ENCODE measurements at regions not wholly inside any gene's neighbourhood (a gene's known extent, or its start where the extent isn't known, plus 50 kb on each side); places are given as distances from the start of the nearest gene placed in this dataset.

DNA sequence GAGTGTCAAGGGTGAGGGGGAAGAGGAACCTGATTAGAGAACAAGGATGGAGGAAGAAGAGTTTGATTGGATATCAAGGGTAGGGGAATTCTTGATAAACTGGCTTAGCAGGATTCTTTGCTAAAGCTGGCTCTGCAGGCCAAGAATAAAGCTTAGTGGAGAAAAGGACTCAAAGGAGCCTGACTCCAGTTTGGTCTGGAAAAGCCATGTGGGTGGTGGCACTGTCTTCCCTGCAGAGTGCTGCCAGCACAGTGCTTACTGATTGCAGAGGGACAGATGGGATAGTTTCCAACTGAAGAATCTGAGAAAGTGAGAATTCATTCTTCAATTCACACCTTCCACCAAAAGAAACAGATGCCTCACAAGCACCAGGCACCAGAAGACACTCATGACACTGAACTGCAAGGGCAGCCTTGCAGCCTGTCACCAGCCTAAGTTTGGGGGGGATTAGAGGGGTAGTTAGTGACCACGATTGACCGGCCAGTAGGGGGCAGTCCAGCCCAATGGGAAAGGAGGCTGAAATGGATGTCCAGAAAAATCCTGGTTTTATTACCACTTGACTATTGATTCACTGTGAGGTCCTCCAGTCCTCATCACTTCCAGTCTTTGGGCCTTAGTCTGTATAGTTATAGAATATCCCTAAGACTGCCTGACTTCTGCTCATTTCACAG, 334.5 kb downstream of the SMAD2 start:
- no peak for DNase-seq (ENCODE audit: low read depth)

- no peak for DNase-seq (ENCODE audit: low read depth)
Observed at GRCh38 chr18:47594621-47595086, 335.8 kb downstream of the SMAD2 start.

GRCh38 chr18:47593744-47594472, 336.6 kb downstream of the SMAD2 start:
- no peak for DNase-seq (ENCODE audit: low read depth)

DNA sequence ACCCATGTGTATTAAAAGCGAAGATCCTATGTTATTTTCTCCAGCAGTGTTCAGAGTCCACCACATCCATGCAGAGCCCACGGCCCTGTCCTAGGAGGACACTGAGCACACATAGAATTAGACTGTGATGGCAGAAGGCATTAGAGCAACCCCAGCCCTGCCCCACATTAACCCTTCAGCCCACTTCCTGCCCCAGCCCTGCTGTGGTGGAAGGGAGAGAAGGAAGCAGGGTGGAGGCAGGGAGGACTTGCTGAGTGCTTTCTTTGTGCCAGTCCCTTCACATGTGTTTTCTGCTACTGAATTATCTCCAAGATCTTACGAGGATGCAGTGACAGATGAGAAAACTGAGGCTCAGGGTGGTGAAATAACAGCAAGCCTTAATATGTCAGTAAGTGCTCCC, 339.0 kb downstream of the SMAD2 start:
- no peak for DNase-seq (ENCODE audit: low read depth)

- no peak for DNase-seq (ENCODE audit: low read depth)
Observed at GRCh38 chr18:47587587-47587986, 336.1 kb upstream of the SKOR2 start.

DNA sequence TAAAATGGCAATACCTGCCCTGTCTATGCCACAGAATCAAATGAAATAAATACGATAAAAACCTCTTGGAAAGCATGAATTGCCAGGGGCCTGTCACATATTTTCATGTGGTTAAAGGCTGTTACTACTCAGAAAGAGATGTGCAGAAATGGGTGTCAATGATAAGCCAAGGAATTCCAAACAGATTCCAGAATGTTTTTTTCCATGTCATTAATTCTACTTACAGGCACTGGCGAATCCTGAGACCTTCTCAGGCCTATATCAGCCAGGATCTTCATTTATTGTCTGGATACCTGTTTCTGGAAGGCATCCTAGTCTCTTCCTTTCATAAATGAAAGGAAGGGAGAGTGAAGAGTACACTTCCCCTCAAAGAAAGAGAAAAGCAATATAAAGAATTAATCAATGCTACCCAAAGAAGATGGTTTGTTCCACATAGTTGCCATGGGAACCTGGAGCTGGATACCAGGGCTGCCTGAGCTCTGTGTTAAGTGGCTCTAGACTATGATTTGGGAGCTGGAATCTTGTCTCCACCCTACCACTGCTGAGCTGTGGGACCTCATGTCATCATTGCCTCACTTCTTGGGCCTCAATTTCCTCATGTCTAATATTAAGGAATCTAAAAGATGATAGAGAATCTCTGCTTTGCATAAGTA, 335.1 kb upstream of the SKOR2 start:
- DNase-seq (ENCODE audit: low read depth) = no peak

DNA sequence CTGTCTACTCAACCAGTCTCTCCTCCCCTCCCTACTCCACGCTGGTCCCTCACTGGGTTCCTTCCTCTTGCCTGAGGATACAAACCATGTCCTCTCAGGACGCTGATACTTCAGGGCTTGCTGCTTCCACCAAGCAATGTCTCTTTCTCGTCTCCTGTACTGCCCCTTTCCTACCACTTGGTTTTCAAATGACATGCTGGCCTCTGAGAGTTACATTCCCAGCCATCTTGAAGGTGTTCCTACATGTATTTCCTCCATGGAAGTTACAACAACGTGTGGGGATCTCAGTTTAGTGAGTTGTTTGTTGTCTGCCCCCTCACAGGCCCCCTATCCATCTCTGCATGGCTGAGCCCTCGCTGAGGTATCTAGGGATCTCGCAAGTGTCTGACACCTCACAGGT, 334.5 kb upstream of the SKOR2 start:
- no peak for DNase-seq (ENCODE audit: low read depth)

DNA sequence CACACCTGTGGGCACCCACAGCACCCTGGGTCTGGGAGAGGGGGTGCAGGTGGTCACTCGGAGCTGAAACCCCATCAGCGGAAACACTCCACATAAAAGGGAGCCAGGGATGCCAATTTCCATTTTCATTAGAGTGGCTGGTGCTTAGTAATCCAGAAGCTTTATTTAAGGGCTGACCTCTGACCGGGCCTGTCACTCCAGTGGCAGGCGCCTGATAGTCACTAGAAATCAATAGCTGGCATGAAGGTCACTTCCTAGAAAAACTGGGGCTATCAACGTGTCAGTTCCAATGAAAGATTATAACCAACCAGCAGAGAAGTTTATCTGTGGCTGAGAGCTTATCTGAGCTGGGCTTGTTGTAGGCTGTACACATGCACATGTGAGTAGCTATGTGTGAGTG, 333.7 kb upstream of the SKOR2 start:
- no peak for DNase-seq (ENCODE audit: low read depth)

DNA sequence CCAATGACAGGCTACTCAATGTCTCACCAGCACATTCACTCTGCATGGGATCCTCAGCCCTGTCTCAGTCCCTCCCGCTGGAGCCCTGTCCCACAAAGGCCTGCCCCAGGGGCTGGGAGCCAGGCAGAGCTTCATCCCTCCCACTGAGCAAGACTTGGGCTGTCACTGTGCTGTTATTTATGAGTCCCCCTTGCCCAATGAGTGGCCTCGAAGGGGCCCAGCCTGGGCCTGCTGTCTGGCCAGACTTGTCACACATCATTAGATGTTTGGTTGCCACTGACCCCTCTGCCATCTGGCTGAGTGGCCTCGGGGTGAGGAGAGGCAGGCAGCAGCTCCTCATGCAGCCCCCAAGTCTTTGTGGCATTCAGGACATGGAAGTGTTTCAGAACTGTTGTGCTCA, 330.6 kb upstream of the SKOR2 start:
- no peak for DNase-seq (ENCODE audit: low read depth)

DNA sequence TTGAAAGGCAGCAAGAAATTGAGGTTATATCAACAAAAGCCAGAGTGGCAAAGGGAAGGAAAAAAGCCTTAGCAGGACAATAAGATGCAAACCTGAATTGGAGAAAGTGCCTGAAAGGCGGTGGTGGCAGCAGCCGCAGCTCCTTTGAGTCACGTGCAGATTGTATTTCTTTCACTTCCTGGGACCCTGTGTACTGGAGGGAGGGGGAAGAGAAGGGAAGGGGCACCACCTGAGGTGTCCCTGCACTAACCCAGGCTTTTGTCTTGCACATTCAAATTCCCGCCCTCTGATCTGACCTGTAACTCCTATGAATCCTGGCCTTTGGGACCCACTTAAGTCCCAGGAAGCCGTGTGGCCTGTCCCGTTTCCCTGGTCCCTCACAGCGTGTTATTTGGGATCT, 326.1 kb upstream of the SKOR2 start:
- no peak for DNase-seq (ENCODE audit: low read depth)

DNA sequence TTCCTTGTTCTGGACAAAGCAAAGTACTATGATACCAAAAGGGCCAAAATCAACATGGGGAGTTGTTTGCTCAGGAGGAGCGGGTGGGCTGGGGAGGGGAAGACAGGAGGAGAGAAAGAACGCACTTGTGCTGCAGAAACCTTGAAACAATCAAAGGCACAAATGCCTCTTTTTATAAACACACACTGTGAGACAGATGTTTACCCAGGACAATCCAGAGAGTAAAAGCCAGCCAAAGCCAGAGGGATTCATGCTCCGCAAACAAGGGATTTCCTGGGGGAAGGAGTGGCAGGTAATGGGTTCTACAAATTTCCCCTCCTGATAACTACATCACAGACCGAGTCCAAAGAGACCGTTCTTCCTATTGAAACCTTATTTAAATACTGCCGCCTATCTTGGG, 323.5 kb upstream of the SKOR2 start:
- no peak for DNase-seq (ENCODE audit: low read depth)

GRCh38 chr18:47571957-47572356, 320.5 kb upstream of the SKOR2 start:
- DNase-seq (ENCODE audit: low read depth) = no peak

GRCh38 chr18:47566809-47567208, 315.3 kb upstream of the SKOR2 start:
- DNase-seq (ENCODE audit: low read depth) = no peak

GRCh38 chr18:47560723-47561715, 309.6 kb upstream of the SKOR2 start:
- DNase-seq (ENCODE audit: low read depth) = no peak

DNA sequence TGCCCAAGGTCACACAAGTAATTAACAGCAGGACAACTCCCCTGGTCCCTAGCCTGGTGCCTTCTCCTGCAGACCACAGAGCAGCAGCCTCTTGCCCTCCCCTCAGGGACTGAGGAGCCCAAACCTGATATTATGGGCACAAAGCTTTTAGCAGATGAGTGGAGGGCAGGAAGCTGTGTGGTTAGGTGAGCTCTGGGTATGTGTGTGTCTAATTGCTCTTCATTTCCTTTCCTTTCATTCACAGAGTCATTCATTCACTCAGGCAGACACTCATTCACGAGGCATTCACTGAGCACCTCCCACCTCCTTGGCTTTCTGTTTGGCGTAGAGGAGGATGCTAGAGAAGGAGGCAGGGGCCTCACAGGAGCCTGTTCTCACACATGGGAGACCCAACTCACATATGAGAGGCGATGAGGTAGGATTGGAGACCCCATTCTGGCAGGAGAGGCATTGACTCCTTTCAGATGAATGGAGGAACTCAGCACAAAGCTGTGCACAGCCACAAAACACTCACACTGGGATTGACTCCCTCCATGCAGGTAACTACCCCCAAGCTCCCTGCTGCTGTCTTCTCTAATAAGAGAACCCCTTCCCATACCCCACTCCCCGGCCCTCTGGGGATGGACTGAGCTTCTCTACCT, 306.8 kb upstream of the SKOR2 start:
- no peak for DNase-seq (ENCODE audit: low read depth)

DNA sequence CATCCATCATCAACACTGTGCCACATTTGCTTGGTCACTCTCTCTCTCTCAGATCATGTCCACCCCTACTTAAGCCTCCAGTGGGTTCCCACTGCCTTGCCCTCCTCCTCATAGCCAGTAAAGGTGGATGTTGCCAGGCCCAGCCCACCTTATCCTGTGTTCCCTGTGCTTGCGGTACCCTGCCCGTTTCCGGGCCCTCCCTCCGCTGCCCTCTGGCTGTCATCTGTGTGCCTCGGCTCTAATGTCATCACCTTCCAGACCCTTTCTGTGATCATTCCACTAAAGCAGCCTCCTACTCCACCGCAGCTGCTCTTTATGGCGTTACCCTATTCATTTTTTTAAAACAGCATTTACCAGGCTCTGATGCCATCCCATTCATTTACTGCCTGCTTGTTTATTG, 305.7 kb upstream of the SKOR2 start:
- no peak for DNase-seq (ENCODE audit: low read depth)

DNA sequence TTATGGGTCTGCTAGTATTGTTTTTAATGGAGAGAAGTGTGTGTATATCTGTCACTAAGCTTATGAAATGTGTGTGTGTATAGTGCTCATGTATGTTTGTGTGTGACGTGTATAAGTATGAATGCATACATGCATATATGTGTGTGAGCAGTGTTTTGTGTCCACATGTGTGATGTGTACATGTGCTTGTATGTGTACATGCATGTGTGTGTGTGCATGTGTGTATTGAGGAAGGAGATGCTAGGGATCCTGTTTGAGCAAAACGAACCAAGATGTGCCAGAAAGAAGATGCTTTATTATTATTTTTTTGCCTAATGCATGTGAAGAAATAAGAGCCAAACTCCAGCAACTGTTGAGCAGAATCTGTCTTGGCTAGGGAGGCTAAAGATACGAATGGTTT, 301.3 kb upstream of the SKOR2 start:
- DNase-seq (ENCODE audit: low read depth) = no peak

DNA sequence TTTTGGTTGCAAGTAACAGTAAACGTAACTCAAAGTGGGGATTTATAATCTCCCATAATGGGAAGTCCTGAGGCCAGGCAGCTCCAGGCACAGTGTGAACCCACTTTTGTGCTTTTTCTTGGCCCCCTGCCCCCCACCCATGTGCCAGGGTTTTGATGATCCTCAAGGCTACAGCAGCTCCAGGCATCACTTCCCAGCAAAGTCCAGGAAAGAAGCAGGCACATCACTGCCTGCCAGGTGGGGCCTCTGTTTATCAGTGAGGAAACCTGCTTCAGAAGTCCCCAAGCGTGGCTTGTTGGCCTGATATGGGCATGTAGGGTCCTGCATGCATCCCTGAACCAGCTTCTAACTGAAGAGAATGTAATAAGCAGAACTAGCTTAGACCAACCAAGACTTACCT, 299.2 kb upstream of the SKOR2 start:
- no peak for DNase-seq (ENCODE audit: low read depth)

DNA sequence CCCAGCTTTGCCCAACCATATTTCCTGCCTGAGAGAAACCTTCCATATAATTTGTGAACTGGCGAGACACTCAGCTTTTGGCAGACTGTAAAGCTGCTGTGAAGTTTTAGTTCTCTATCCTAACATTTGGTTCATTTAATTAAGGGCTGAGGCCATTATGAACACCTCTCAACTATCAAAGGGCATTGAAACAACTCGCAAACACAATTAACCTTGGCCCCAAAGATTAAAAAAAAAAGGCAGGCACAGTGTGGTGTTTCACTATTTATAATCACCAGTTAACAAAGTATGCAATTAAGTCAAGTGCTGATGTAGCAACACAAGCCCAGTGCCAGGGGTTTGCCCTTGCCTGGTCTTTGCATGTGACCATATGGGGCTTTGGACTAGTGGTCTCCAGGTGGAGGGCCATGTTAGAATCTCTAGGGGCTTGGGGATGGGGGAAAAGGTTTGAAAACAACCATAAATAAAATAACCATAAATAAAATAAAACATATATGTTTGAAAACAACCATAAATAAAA, 297.6 kb upstream of the SKOR2 start:
- DNase-seq (ENCODE audit: low read depth) = no peak

DNA sequence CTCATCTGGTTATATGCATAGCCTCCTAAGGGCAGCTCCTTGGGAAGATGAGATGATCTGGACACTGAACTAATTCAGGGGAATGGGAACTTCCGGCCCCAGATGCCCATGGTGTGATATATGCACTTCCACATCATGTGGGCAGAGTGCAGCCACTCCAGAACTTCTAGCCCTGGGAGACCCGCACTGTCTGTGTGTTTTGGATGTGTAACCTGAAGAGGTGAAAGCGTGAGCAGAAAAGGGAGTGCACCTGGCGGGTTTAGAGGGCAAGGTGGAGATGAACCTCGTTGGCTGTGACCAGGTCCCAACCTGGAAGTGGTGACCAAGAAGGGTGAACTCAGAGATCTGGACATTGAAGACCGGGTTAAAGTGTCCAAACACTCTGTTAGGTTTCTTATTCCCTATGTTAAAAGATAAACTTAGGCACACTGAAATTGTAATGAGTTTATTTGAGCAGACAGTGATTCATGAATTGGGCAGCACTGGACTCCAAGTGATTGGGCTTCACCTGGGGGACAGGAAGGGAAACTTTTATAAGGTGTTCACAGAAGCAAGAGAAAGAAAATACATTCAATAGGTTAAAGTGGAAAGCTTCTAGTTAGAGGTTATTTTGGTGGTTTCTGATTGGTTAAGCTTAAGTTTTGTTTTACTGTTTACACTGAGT, 296.2 kb upstream of the SKOR2 start:
- DNase-seq (ENCODE audit: low read depth) = no peak

DNA sequence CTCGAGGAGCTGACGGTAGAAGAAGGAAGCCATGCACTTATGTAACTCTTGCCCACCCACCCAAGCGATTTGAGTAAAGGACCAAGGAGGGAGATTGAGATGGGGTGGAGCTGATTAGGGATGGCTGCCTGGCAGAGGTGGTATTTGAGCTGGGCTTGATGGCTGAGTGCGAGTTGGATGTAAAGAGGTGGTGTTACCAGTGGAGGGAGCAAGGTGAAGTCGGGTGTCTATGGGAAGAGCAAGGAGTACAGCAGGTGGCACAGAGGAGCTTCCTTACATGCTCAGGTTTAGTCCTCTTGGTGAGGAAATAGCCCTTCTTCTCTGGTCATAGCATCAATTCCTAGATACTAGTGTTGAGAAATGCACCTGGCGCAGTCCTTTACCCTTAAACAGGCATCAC, 294.2 kb upstream of the SKOR2 start:
- no peak for DNase-seq (ENCODE audit: low read depth)

Measured in stimulated activated CD8-positive, alpha-beta memory T cell treated with anti-CD3 and anti-CD28 coated beads, Interleukin-15, amount 100 ng/mL, for 24 hours (primary cell).